SK-MEL-5 (cell line): ENCODE measurements at regions not wholly inside any gene's neighbourhood (a gene's known extent, or its start where the extent isn't known, plus 50 kb on each side); places are given as distances from the start of the nearest gene placed in this dataset.

Source experiments
- DNase-seq: peaks from one replicate; pipeline ENCODE4 v3.0.0-alpha.2; 2016; ENCODE audit warnings: low read depth, low spot score
- in situ Hi-C: cut with HindIII; loops from 2 replicates; pipeline ENCODE4 v1.10.0; 2016; ENCODE audit warnings: low sequenced_read_pairs, high pct_unique_total_duplicates, low pct_unique_long_range_greater_than_20kb

- no peak for DNase-seq
- in situ Hi-C loops, result no loop called here
Measured at GRCh38 chr12:13857750-13858149, 123.7 kb downstream of the GRIN2B start.

- DNase-seq, result no peak
- in situ Hi-C loops, result no loop called here
Measured at GRCh38 chr12:13853471-13853870, 127.9 kb downstream of the GRIN2B start.

GRCh38 chr12:13851828-13852227 lies 129.6 kb downstream of the GRIN2B start:
- no peak for DNase-seq
- in situ Hi-C loops, result no loop called here

- no peak for DNase-seq
- in situ Hi-C loops, result no loop called here
Measured at GRCh38 chr12:13849456-13849855, 131.9 kb downstream of the GRIN2B start.

- in situ Hi-C loops, result no loop called here
- DNase-seq, result no peak
Measured at GRCh38 chr12:13843841-13844240, 137.6 kb downstream of the GRIN2B start.

- in situ Hi-C loops, result no loop called here
- DNase-seq, result no peak
Measured at GRCh38 chr12:13841358-13841757, 140.0 kb downstream of the GRIN2B start.

- in situ Hi-C loops, result no loop called here
- no peak for DNase-seq
Measured at GRCh38 chr12:13839365-13840336, 141.8 kb downstream of the GRIN2B start.

GRCh38 chr12:13836099-13836498 lies 145.3 kb downstream of the GRIN2B start:
- in situ Hi-C loops, result no loop called here
- DNase-seq, result no peak

- in situ Hi-C loops, result no loop called here
- no peak for DNase-seq
Measured at GRCh38 chr12:13835652-13836051, 145.8 kb downstream of the GRIN2B start.

- DNase-seq, result no peak
- in situ Hi-C loops, result no loop called here
Measured at GRCh38 chr12:13834241-13834640, 147.2 kb downstream of the GRIN2B start.

GRCh38 chr12:13817131-13817530 lies 164.3 kb downstream of the GRIN2B start:
- no peak for DNase-seq
- in situ Hi-C loops, result no loop called here

- in situ Hi-C loops, result no loop called here
Measured at GRCh38 chr12:13816394-13816793, 165.0 kb downstream of the GRIN2B start.

GRCh38 chr12:13812168-13812567 lies 169.2 kb downstream of the GRIN2B start:
- no peak for DNase-seq
- in situ Hi-C loops, result no loop called here

More at GRCh38 chr12:13816394-13816793, 165.0 kb downstream of the GRIN2B start:
- DNase-seq, result no peak

- in situ Hi-C loops, result no loop called here
- no peak for DNase-seq
Measured at GRCh38 chr12:13811061-13811460, 170.3 kb downstream of the GRIN2B start.

GRCh38 chr12:13805041-13805440 lies 176.4 kb downstream of the GRIN2B start:
- no peak for DNase-seq
- in situ Hi-C loops, result no loop called here

- no peak for DNase-seq
- in situ Hi-C loops, result no loop called here
Measured at GRCh38 chr12:13801543-13801942, 179.9 kb downstream of the GRIN2B start.

- in situ Hi-C loops, result no loop called here
Measured at GRCh38 chr12:13799574-13799973, 181.8 kb downstream of the GRIN2B start.

GRCh38 chr12:13798162-13798561 lies 183.2 kb downstream of the GRIN2B start:
- in situ Hi-C loops, result no loop called here

More at GRCh38 chr12:13799574-13799973, 181.8 kb downstream of the GRIN2B start:
- no peak for DNase-seq

GRCh38 chr12:13794706-13795105 lies 186.7 kb downstream of the GRIN2B start:
- no peak for DNase-seq
- in situ Hi-C loops, result no loop called here

More at GRCh38 chr12:13798162-13798561, 183.2 kb downstream of the GRIN2B start:
- no peak for DNase-seq
